VCaP (cell line): ENCODE measurements at regions not wholly inside any gene's neighbourhood (a gene's known extent, or its start where the extent isn't known, plus 50 kb on each side); places are given as distances from the start of the nearest gene placed in this dataset.
"Not testable (repeated sequence)": the region's sequence is repeated elsewhere in the genome, so short reads cannot be mapped to it uniquely, and the experiment has no call there.

ENCODE experiments used
- H3K27ac ChIP-seq: fragments of 450-650 bp; 2 replicates; pipeline ENCODE4 v1.5.1; 2017
- TF ChIP-seq, protein P1 (sequence below): fragments of 450-650 bp; conservative IDR thresholded peaks from 2 replicates; pipeline ENCODE4 v1.5.1; 2017; ENCODE audit warnings: mild to moderate bottlenecking, moderate library complexity

DNA sequence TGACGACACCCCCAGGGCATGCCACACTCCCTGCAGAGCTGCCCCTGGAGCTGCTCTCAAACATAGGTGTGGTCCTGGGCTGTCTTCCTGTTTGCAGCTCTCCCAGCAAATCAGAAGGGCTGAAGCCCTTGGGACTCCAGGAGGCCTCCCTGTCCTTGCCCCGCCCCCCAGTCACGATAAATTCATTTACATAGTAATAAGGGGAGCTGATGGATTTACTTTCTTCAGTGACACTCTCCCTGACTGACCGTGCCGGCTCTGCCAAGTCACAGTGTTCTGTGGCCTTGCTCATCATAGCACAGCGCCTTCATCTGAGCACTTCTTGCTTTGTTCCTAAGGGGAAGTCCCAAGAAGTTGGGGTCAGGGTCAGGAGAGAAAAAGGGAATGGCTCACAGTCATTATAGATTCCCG, 121.4 kb downstream of the ENC1 start:
- H3K27ac ChIP-seq, result no peak overlapping the region
- TF ChIP-seq, protein P1, sequence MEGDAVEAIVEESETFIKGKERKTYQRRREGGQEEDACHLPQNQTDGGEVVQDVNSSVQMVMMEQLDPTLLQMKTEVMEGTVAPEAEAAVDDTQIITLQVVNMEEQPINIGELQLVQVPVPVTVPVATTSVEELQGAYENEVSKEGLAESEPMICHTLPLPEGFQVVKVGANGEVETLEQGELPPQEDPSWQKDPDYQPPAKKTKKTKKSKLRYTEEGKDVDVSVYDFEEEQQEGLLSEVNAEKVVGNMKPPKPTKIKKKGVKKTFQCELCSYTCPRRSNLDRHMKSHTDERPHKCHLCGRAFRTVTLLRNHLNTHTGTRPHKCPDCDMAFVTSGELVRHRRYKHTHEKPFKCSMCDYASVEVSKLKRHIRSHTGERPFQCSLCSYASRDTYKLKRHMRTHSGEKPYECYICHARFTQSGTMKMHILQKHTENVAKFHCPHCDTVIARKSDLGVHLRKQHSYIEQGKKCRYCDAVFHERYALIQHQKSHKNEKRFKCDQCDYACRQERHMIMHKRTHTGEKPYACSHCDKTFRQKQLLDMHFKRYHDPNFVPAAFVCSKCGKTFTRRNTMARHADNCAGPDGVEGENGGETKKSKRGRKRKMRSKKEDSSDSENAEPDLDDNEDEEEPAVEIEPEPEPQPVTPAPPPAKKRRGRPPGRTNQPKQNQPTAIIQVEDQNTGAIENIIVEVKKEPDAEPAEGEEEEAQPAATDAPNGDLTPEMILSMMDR, result no peak

DNA sequence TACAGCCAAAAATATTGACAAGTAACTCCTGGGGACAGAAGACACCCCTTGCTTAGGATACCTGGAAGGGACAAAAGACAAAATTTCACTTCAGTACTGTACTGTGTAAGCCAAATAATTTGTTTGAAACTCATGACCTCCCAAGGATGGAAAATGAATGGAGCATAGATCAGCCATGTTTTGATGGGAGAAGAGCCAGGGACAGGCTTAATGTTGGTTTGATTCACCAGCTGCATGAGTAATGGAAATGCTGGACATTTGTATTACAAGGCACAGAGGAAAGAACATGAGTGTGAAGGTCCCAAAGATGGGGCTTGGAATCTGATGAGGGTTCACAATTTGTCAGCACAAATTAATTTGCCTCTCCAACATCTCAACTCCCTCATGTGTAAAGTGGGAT, 122.8 kb downstream of the ENC1 start:
- no peak overlapping the region for H3K27ac ChIP-seq
- TF ChIP-seq, protein P1, result no peak

DNA sequence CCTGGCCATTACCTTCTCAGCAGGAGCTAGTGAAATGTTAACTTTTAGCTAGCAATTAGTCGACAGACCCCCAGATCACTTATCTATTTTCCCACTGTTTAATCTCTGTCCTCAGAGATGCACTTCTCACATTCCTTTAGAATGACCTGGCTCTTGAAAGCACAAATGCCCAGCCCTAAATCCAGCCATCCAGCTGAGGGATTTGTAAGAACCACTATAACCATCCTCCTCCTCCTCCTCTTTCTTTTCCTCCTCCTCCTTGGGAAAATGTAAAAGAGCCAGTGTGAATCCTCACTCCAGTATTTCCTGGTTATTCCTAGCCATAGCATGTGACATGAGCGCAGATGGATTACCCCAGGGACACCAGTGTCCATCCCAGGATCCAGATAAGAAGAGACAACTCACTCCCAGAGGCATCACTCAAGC, 124.3 kb downstream of the ENC1 start:
- H3K27ac ChIP-seq, result no peak overlapping the region
- TF ChIP-seq, protein P1, result no peak

DNA sequence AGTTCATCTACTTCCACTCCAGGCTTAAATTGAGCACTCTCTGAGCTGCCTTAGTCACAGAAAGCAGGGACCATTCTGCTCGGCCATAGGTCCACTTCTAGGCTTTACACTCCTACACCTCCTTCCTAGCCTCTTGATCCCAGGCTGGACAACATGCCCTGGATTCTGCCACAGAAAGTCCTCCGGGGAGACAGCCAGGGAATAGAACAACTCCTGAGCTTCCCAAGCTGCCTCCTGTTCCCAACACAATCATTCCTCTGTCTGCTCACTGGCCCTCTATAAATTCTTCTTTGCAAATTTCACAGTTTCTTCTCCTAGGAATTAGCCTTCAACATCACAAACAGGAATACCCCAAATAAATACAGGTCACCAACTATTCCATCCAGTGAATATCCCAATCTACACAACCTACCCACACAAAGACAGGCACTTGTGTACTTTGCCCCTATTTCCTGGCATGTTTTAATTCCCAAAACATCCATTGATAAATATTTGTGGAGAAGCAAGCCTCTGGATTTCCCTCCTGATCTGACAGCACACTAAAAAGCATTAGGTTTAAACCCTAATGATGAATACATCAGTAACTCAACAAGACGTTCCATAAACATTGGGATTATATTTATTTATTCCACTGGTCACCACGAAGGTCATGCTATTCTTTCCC, 125.5 kb downstream of the ENC1 start:
- TF ChIP-seq, protein P1, result no peak
- no peak overlapping the region for H3K27ac ChIP-seq

DNA sequence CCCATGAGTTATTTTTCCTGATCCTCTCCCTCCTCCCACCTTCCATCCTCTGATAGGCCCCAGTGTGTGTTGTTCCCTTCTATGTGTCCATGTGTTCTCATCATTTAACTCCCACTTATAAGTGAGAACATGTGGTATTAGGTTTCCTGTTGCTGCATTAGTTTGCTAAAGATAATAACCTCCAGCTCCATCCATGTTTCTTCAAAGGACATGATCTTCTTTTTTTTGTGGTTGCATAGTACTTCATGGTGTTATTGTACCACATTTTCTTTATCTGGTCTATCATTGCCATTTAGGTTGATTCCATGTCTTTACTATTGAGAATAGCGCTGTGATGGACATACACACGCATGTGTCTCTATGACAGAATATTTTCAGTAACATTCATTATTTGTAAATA, 128.8 kb downstream of the ENC1 start:
- H3K27ac ChIP-seq, result not testable (repeated sequence)

DNA sequence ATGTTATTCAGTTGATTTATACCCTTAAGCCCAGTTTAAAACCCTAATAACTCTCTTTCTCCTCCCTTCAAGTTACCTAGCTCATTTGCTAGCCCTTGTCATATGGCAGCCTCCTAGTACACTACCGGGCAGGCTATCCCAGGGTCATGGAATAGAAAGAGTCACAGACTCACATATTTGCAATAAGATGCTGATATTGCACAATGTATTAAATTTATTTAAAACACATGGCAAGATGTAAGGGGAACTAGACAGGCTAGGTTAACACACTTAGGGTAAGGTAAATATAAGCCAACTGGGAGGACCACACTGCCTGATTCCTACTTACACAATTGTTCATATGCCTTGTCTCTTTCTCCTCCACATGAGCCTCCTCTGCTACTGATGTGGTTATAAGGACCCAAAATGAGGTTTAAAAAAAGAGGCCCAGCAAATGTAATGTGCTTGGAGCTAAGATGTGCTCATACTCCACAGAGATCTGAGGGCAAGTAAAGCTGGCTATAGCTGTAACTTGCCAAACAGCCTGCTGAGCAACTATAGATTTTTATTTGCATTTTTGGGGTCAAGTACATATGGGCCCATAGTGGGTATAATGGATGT, 130.0 kb downstream of the ENC1 start:
- H3K27ac ChIP-seq, result no peak overlapping the region
- TF ChIP-seq, protein P1, result no peak

DNA sequence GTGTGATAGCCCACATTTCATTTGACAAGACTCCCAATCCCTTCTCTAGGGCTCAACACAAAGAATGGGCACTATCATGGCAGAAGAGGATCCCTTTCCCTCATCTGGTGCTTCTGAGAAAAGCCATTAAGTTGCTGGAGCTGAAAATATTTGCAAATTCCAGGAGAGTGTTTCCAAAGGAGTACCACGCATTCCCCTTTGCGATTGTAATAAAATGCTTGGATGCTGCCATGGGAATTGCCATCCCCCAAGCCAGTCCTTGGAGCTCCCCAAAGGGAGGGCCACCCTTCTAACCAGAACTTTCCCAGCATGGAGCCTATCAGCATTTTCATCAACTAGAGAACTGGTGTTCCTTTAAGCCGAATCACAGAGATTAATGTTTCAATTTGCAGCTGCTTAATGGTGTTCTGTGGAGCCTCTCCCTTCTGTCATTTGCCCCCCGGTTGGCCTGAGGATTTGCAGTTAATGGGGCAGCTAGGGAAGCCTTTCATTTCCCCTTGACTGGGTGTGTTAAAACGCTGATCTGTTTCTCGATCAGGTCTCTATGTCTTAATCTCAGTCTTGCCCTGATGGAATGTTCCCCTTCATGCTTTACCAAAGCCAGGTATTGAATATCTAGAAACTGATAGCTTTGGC, 133.0 kb downstream of the ENC1 start:
- TF ChIP-seq, protein P1, result no peak

DNA sequence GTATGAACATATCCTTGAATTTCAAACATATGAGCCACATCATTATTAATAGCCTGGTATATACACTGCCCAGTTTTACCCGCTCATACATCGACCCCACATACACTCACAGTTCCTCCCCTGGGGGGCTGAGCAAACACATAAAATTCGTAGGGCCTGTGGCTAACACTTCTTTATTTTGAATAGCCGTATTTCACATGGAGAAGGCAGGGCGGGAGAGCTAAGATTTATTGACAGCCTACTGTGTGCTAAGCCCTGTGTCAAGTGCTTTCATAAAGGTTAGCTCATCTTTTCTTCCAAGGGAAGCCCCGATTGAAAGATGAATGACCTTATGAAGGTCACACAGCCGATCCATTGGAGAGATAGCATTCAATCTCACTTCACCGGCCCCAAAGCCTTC, 134.4 kb downstream of the ENC1 start:
- TF ChIP-seq, protein P1, result no peak

More for the DNA sequence above, 133.0 kb downstream of the ENC1 start:
- H3K27ac ChIP-seq, result no peak overlapping the region

More for the DNA sequence above, 134.4 kb downstream of the ENC1 start:
- no peak overlapping the region for H3K27ac ChIP-seq
